NCI-H1436 (cell line): ENCODE measurements at regions not wholly inside any gene's neighbourhood (a gene's known extent, or its start where the extent isn't known, plus 50 kb on each side); places are given as distances from the start of the nearest gene placed in this dataset.
"Not testable (repeated sequence)": the region's sequence is repeated elsewhere in the genome, so short reads cannot be mapped to it uniquely, and the experiment has no call there.

Source experiments
- DNase-seq: peaks from one replicate; lab custom pipeline; 2025; lab: John Stamatoyannopoulos, UW

DNA sequence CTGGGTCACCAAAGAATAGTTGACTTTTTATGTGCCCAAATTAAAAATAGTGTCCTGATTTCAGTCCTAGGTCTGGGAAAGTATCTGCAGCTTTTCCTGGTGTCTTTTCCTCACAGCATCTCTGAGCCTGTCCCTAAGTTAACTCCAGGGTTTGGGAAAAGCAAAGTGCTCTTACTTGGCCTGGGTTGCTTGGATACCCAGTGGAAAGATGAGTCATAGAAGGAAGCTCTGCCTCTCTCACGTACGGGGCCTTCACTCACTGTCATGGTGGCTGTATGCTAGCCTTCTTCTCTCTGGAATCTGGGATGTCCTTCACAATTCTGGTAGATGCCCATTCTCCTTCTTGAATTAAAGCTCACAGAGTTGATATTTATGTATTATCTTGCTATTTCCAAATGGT, 607.3 kb downstream of the ANKRD50 start:
- DNase-seq: no peak

- no peak for DNase-seq
Measured at GRCh38 chr4:124111411-124111810, 601.1 kb downstream of the ANKRD50 start.

DNA sequence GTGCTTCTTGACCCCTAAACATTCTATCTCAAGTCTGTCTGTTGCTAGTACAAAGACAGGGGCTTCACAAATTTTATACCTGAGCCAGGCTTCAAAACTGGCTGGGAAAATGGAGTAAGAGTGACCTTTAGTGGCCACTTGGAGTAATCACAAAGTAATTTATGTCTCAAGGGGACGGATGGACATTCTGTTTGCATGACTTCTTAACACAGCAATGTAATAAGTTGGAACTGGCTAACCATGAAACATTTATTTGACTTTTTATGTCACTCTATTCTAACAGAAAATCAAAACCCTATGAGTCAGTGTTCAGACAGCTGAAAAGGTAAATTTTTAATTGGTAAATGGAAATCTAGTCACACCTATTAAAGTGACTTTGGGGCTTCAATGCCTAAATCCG, 600.6 kb downstream of the ANKRD50 start:
- DNase-seq: peak; percentile 58

GRCh38 chr4:124118061-124118460, 594.5 kb downstream of the ANKRD50 start:
- no peak for DNase-seq

GRCh38 chr4:124121461-124121971, 591.0 kb downstream of the ANKRD50 start:
- DNase-seq: no peak

DNA sequence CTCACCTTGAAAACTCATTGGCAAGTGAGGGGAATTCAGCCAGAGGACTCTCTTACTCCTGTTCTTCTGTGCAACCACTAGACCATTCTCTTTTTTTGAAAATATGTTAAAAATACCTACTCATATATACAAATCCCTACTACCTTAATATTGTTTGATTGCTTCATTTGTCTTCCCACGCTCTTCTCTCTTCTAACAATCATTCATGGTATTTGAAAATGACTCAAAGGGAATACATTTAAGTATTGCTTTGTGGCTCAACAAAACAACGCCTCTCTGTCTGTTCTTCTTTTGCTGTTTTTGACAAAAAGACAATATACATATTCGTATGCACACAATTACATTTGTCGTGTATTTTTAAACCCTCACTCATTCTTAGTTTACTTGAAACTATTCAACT, 589.4 kb downstream of the ANKRD50 start:
- no peak for DNase-seq

GRCh38 chr4:124123721-124124120, 588.8 kb downstream of the ANKRD50 start:
- no peak for DNase-seq

DNA sequence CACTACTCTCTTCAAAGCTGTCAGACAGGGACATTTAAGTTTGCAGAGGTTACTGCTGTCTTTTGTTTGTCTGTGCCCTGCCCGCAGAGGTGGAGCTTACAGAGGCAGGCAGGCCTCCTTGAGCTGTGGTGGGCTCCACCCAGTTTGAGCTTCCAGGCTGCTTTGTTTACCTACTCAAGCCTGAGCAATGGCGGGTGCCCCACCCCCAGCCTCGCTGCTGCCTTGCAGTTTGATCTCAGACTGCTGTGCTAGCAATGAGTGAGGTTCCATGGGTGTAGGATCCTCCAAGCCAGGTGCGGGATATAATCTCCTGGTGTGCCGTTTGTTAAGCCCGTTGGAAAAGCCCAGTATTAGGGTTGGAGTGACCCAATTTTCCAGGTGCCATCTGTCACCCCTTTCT, 581.2 kb downstream of the ANKRD50 start:
- not testable (repeated sequence) for DNase-seq

GRCh38 chr4:124132161-124132560, 580.4 kb downstream of the ANKRD50 start:
- no peak for DNase-seq

DNA sequence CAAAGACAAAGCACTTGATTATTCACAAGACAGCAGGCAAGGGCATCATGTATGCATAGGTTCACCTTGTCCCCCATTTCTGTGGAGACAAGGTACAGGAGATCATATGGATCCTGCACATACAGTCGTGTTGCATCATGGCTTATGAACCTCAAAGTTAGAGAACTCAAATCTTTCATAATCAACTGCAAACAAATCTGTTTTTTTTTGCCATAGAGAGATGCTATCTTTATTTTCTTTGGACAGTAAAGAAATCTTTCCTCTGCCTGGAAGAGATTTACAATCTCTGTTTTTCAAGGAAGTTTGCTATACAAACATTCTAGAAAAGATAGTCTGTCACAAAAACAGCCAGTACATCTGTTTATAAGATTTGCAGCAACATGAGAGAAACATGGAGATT, 578.8 kb downstream of the ANKRD50 start:
- no peak for DNase-seq

DNA sequence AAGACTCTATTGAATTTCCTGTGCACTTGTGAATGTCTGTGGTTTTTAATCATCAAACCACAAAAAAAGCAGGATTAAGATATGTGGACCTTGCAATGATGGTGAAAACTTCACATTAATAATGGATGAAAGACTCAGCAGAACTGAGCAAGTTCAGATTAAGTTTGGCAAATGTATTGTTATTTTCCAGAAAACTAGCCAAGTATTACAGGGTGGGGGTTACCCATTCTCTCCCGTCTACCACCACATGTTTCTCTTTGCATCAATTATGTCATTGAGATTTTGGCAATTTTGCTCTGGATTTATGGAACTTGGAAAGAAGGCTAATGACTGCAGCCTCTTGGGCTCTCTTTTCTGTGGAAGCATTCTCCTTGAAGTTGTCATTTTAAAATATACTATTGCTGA, 577.1 kb downstream of the ANKRD50 start:
- DNase-seq: no peak

DNA sequence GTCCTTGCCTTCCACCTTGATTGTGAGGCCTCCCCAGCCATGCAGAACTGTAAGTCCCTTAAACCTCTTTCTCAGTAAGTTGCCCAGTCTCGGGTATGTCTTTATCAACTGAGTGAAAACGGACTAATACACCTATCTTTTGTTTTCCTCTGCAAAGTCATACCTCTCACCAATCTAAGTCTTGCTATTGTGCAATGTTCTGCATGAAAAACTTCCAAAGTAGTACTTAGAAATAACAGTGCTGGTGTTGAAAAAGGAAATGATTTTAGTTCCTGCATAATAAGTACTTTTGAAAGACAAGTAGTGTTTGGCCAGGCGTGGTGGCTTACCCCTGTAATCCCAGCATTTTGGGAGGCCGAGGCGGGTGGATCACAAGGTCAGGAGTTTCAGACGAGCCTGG, 573.5 kb downstream of the ANKRD50 start:
- DNase-seq: no peak

GRCh38 chr4:124143632-124144031, 568.9 kb downstream of the ANKRD50 start:
- DNase-seq: no peak

- no peak for DNase-seq
Measured at GRCh38 chr4:124144238-124144654, 568.3 kb downstream of the ANKRD50 start.

DNA sequence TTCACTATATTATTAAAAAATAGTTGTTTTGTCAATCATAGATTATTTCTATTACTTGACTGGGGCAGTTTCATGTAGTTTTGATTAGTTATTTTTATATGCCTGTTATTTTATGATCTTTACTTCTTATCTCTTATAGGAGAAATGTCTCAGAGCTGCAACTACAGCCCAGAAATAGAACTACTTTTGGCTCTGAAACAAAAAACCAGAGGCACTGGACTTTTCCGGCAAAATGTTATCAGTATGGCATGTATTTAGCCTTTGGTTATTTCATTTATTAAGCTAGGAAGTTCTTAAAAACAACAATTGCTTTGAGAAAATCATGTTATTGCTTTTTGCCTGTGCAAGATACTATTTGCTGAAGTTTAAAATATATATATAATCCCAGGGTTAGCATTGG, 566.5 kb downstream of the ANKRD50 start:
- DNase-seq: no peak

DNA sequence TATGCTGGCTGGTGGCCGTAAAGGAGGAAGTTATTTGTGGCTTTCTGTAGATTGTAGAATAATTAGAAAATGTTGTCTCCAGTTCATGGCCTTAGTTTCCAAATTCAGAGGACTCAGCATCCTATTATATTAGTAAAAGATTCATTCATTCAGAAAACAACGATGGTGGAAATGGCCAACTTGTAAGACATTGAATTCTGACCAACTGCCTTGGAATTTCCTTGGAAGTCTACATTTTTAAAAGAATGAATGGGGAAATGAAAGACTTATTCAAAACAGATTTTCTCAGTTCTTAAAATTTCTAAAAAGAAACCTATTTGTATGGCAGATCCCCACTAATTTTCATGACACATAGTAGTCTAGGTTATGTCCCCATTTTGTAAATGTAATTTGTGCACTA, 561.5 kb downstream of the ANKRD50 start:
- DNase-seq: no peak

- no peak for DNase-seq
Measured at GRCh38 chr4:124152132-124152531, 560.4 kb downstream of the ANKRD50 start.

- DNase-seq: no peak
Measured at GRCh38 chr4:124155239-124155638, 557.3 kb downstream of the ANKRD50 start.

GRCh38 chr4:124157396-124158083, 555.0 kb downstream of the ANKRD50 start:
- DNase-seq: no peak

- no peak for DNase-seq
Measured at GRCh38 chr4:124163401-124163800, 549.1 kb downstream of the ANKRD50 start.

DNA sequence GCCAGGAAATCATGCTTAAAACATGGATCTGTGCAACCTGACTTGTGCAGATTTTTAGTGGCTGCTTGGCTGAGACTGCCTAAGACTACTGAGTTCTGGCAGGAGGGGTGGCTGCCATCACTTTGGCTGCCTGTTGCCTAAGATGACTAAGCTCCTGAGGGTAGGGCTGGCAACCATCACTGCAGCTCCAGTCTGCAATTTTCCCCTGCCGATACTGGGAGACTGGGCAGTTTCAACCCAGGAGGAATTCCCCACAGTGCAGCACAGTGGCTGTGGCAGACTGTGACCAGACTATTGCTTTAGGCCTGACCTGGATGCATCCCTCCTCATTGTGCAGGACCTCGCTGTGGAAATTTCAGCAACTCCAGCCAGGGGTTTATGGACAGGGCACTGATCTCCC, 544.9 kb downstream of the ANKRD50 start:
- DNase-seq: no peak

- not testable (repeated sequence) for DNase-seq
Measured at GRCh38 chr4:124169524-124169923, 543.0 kb downstream of the ANKRD50 start.

DNA sequence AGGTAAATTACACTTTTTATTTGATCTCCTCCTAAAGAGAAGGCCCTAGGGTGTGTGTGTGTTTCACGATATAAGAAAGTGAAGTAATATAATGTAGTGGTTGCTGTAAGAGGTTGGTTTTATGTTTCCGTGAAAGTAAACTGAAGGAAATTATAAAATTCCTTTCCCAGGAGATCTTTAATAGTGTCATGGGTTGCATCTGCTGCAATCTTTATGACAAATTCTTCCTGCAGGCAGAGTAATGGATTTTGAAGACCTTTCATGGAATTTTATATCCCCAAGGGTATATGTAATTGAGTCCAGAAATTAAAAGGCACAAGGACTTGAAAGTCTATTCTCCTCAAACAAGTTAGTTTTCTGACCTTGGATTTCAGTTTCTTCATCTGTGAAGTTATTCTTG, 538.6 kb downstream of the ANKRD50 start:
- no peak for DNase-seq
